SK-N-SH (cell line): ENCODE measurements at regions not wholly inside any gene's neighbourhood (a gene's known extent, or its start where the extent isn't known, plus 50 kb on each side); places are given as distances from the start of the nearest gene placed in this dataset.

Source experiments
- CTCF ChIA-PET: fragments of 300-600, 350-600 bp; formaldehyde crosslinking; extraction: SDS; loops from one replicate; lab custom pipeline; 2021; lab: Yijun Ruan, JAX
- POLR2A ChIA-PET: fragments of 350-600 bp; sonication (Branson Sonifier 250); formaldehyde crosslinking; extraction: SDS; loops from one replicate; lab custom pipeline; 2020; ENCODE audit warnings: antibody characterized with exemption, inconsistent platforms; lab: Yijun Ruan, JAX
- DNase-seq: peaks from one replicate; pipeline ENCODE4 v3.0.0; 2012
- H2AFZ ChIP-seq: fragments of 200-600 bp; sonication (generic); 2 replicates; pipeline ENCODE4 v1.8.1; 2016; ENCODE audit warnings: antibody characterized with exemption, mild to moderate bottlenecking, low read depth
- H3F3A ChIP-seq: fragments of 200-600 bp; sonication (generic); replicated peaks from 2 replicates; pipeline ENCODE3; 2016; ENCODE audit warnings: antibody characterized with exemption, mild to moderate bottlenecking; ENCODE audit not compliant: insufficient read depth
- H3K27ac ChIP-seq, 2 experiments: fragments of 200-500 bp in 1 of 2; fragments of 200-600 bp in 1 of 2; sonication (Bioruptor generic) in 1 of 2; sonication (generic), shearing (Covaris generic) in 1 of 2; 2 replicates each; pipeline versions ENCODE4 v1.5.1 to v1.6.1; 2014 to 2016; ENCODE audit warnings: low read depth in 2 of 2, inconsistent platforms in 1 of 2, low read length in 1 of 2, mild to moderate bottlenecking in 1 of 2, mixed read lengths in 1 of 2
- H3K27me3 ChIP-seq: fragments of 200-600 bp; sonication (generic), shearing (Covaris generic); 2 replicates; pipeline ENCODE4 v1.6.1; 2016; ENCODE audit warnings: mixed run types; ENCODE audit not compliant: insufficient read depth
- H3K36me3 ChIP-seq, 2 experiments: fragments of 200-500 bp in 1 of 2; fragments of 200-600 bp in 1 of 2; sonication (Bioruptor generic) in 1 of 2; sonication (generic) in 1 of 2; replicated peaks in 1 of 2; 2 replicates each; pipeline versions ENCODE3 to v1.5.1; 2014 to 2016; ENCODE audit warnings: low read length in 1 of 2, mild to moderate bottlenecking in 1 of 2; ENCODE audit not compliant: insufficient read depth in 2 of 2, control insufficient read depth in 1 of 2
- H3K4me1 ChIP-seq, 2 experiments: fragments of 200-500 bp in 1 of 2; fragments of 200-600 bp in 1 of 2; sonication (Bioruptor generic) in 1 of 2; sonication (generic), shearing (Covaris generic) in 1 of 2; 2 replicates each; pipeline versions ENCODE4 v1.5.1 to v1.6.1; 2014 to 2016; ENCODE audit warnings: low read depth in 1 of 2, low read length in 1 of 2, mixed run types in 1 of 2; ENCODE audit not compliant: insufficient read depth in 2 of 2, control insufficient read depth in 1 of 2
- H3K4me2 ChIP-seq: fragments of 200-600 bp; sonication (generic), shearing (Covaris generic); 2 replicates; pipeline ENCODE4 v1.6.1; 2017; ENCODE audit warnings: mixed run types
- H3K4me3 ChIP-seq, 2 experiments: fragments of 200-500 bp in 1 of 2; fragments of 200-600 bp in 1 of 2; sonication (Bioruptor generic) in 1 of 2; sonication (generic), shearing (Covaris generic) in 1 of 2; 2 replicates each; pipeline versions ENCODE4 v1.5.1 to v1.8.1; 2014 to 2016; ENCODE audit warnings: low read depth in 2 of 2, inconsistent platforms in 1 of 2, low read length in 1 of 2, mild to moderate bottlenecking in 1 of 2, mixed read lengths in 1 of 2, moderate library complexity in 1 of 2
- H3K79me2 ChIP-seq: fragments of 200-600 bp; sonication (generic); 2 replicates; pipeline ENCODE4 v1.8.1; 2017; ENCODE audit warnings: mild to moderate bottlenecking; ENCODE audit not compliant: insufficient read depth
- H3K9ac ChIP-seq: fragments of 200-600 bp; sonication (generic); 2 replicates; pipeline ENCODE4 v1.6.1; 2017; ENCODE audit warnings: mixed run types
- H3K9me2 ChIP-seq: fragments of 200-600 bp; sonication (generic); 2 replicates; pipeline ENCODE4 v1.6.1; 2017; ENCODE audit warnings: mixed run types
- H3K9me3 ChIP-seq: fragments of 200-600 bp; sonication (generic); 2 replicates; pipeline ENCODE4 v1.6.1; 2017; ENCODE audit warnings: mixed run types, mild to moderate bottlenecking, moderate library complexity
- H4K20me1 ChIP-seq: fragments of 200-600 bp; sonication (generic); 2 replicates; pipeline ENCODE4 v1.6.1; 2017; ENCODE audit warnings: mild to moderate bottlenecking, mixed run types; ENCODE audit not compliant: insufficient read depth
- CHD2 ChIP-seq: fragments of 150-350 bp; IDR thresholded peaks from 2 replicates; pipeline ENCODE4 v1.6.1; 2018; ENCODE audit warnings: low read length; ENCODE audit not compliant: partially characterized antibody
- JUND ChIP-seq: IDR thresholded peaks from 2 replicates; pipeline ENCODE4 v1.4.0; 2012
- MEF2A ChIP-seq: IDR thresholded peaks from 2 replicates; pipeline ENCODE4 v1.4.0; 2012; ENCODE audit warnings: low read depth, borderline replicate concordance
- MXI1 ChIP-seq: IDR thresholded peaks from 2 replicates; pipeline ENCODE4 v1.6.1; 2012; ENCODE audit warnings: mild to moderate bottlenecking, low read depth, low read length, improper control_type of control experiment
- NFIC ChIP-seq: IDR thresholded peaks from 2 replicates; pipeline ENCODE4 v1.4.0; 2012; ENCODE audit warnings: borderline replicate concordance
- POLR2AphosphoS5 ChIP-seq: IDR thresholded peaks from 2 replicates; pipeline ENCODE4 v1.6.1; 2012; ENCODE audit warnings: low read depth, low read length
- RAD21 ChIP-seq: IDR thresholded peaks from 2 replicates; pipeline ENCODE4 v1.6.1; 2012; ENCODE audit warnings: mild to moderate bottlenecking, low read length
- RCOR1 ChIP-seq: fragments of 150-350 bp; IDR thresholded peaks from 2 replicates; pipeline ENCODE4 v1.6.1; 2017; ENCODE audit warnings: antibody characterized with exemption, low read length
- RFX5 ChIP-seq: IDR thresholded peaks from 2 replicates; pipeline ENCODE4 v1.6.1; 2012; ENCODE audit warnings: mild to moderate bottlenecking, improper control_type of control experiment, low read length
- RXRA ChIP-seq: IDR thresholded peaks from 2 replicates; pipeline ENCODE4 v1.4.0; 2012; ENCODE audit warnings: low read depth, mild to moderate bottlenecking, borderline replicate concordance
- SIN3A ChIP-seq: IDR thresholded peaks from 2 replicates; pipeline ENCODE4 v1.6.1; 2012; ENCODE audit warnings: low read depth, mild to moderate bottlenecking, low read length, moderate library complexity, borderline replicate concordance
- SMC3 ChIP-seq: IDR thresholded peaks from 2 replicates; pipeline ENCODE4 v1.6.1; 2012; ENCODE audit warnings: low read depth, low read length, improper control_type of control experiment
- TAF1 ChIP-seq: IDR thresholded peaks from 2 replicates; pipeline ENCODE4 v1.6.1; 2012; ENCODE audit warnings: low read depth, mild to moderate bottlenecking, low read length, moderate library complexity, borderline replicate concordance
- TEAD4 ChIP-seq: IDR thresholded peaks from 2 replicates; pipeline ENCODE4 v1.4.0; 2012; ENCODE audit warnings: mild to moderate bottlenecking, borderline replicate concordance; ENCODE audit not compliant: insufficient read depth
- YY1 ChIP-seq: IDR thresholded peaks from 2 replicates; pipeline ENCODE4 v1.4.0; 2012; ENCODE audit warnings: low read depth, mild to moderate bottlenecking
- TF ChIP-seq, protein P1 (sequence below): IDR thresholded peaks from 2 replicates; pipeline ENCODE4 v1.4.0; 2012; ENCODE audit warnings: low read depth, borderline replicate concordance
- TF ChIP-seq, protein P2 (sequence below): fragments of 150-350 bp; IDR thresholded peaks from 2 replicates; pipeline ENCODE4 v1.6.1; 2017; ENCODE audit warnings: antibody characterized with exemption, low read length, low read depth, borderline replicate concordance
- TF ChIP-seq, protein P3 (sequence below): IDR thresholded peaks from 2 replicates; pipeline ENCODE4; 2012
- TF ChIP-seq, protein P4 (sequence below): fragments of 150-350 bp; IDR thresholded peaks from 2 replicates; pipeline ENCODE4 v1.6.1; 2016; ENCODE audit warnings: mild to moderate bottlenecking, low read depth, low read length

DNA sequence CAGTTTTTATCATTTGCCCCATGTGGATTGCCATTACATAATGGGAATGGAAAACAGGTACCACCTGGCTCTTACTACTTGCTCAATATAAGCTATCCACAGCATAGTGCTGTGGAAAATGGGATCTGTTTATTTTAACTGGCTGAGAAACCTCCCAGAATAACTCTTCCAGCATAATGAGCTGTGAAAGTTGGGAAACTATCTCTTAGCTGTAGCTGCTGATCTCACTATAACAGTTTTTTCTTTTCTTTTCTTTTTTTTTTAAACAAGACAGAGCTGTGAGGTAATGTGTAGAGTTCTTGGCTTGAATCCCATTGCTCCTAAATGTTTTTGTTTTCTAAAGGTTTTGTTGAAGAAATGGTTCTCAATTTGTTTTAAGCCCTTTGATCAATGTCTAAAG is 988.3 kb downstream of the PCDH19 start:
- H3K36me3 ChIP-seq, result no peaks in the 10 kb centered on the region
- H3K4me1 ChIP-seq, result no peaks in the 10 kb centered on the region
- H3K9ac ChIP-seq, result no peak overlapping the region
- no peak overlapping the region for H3K27ac ChIP-seq
- H4K20me1 ChIP-seq, result peaks cover 4% of the 10 kb centered on the region; the same call in 1 of the 2 replicates
- H3F3A ChIP-seq, result no peaks in the 10 kb centered on the region
- no peaks in the 10 kb centered on the region for H3K79me2 ChIP-seq
- 0 out of 2 replicates have a peak, but pooled peaks cover 9% of the 10 kb centered on the region for H3K9me3 ChIP-seq
- no peaks in the 10 kb centered on the region for H3K27me3 ChIP-seq
- TF ChIP-seq, protein P1, sequence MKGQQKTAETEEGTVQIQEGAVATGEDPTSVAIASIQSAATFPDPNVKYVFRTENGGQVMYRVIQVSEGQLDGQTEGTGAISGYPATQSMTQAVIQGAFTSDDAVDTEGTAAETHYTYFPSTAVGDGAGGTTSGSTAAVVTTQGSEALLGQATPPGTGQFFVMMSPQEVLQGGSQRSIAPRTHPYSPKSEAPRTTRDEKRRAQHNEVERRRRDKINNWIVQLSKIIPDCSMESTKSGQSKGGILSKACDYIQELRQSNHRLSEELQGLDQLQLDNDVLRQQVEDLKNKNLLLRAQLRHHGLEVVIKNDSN, result no peak
- TF ChIP-seq, protein P2, sequence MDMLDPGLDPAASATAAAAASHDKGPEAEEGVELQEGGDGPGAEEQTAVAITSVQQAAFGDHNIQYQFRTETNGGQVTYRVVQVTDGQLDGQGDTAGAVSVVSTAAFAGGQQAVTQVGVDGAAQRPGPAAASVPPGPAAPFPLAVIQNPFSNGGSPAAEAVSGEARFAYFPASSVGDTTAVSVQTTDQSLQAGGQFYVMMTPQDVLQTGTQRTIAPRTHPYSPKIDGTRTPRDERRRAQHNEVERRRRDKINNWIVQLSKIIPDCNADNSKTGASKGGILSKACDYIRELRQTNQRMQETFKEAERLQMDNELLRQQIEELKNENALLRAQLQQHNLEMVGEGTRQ, result no peak
- no peak for TF ChIP-seq TAF1
- TF ChIP-seq RAD21, result no peak
- TF ChIP-seq TEAD4, result no peak
- TF ChIP-seq YY1, result no peak
- TF ChIP-seq, protein P3, sequence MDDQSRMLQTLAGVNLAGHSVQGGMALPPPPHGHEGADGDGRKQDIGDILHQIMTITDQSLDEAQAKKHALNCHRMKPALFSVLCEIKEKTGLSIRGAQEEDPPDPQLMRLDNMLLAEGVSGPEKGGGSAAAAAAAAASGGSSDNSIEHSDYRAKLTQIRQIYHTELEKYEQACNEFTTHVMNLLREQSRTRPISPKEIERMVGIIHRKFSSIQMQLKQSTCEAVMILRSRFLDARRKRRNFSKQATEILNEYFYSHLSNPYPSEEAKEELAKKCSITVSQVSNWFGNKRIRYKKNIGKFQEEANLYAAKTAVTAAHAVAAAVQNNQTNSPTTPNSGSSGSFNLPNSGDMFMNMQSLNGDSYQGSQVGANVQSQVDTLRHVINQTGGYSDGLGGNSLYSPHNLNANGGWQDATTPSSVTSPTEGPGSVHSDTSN, result no peak
- no peak for TF ChIP-seq CHD2
- TF ChIP-seq, protein P4, sequence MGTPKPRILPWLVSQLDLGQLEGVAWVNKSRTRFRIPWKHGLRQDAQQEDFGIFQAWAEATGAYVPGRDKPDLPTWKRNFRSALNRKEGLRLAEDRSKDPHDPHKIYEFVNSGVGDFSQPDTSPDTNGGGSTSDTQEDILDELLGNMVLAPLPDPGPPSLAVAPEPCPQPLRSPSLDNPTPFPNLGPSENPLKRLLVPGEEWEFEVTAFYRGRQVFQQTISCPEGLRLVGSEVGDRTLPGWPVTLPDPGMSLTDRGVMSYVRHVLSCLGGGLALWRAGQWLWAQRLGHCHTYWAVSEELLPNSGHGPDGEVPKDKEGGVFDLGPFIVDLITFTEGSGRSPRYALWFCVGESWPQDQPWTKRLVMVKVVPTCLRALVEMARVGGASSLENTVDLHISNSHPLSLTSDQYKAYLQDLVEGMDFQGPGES, result no peak
- TF ChIP-seq RFX5, result no peak
- no peak for TF ChIP-seq RXRA
- TF ChIP-seq POLR2AphosphoS5, result no peak
- no peak for TF ChIP-seq JUND
- no peak for TF ChIP-seq SMC3
- TF ChIP-seq MXI1, result no peak
- TF ChIP-seq SIN3A, result no peak
- TF ChIP-seq MEF2A, result no peak
- TF ChIP-seq NFIC, result no peak
- TF ChIP-seq RCOR1, result no peak
- H3K4me3 ChIP-seq, result no peak overlapping the region
- CTCF ChIA-PET, result no interaction called here
- H3K4me2 ChIP-seq, result no peak overlapping the region
- H2AFZ ChIP-seq, result no peak overlapping the region
- POLR2A ChIA-PET, result no interaction called here
- DNase-seq, result no peak
- no peaks in the 10 kb centered on the region for H3K9me2 ChIP-seq
